Stimulated activated CD8-positive, alpha-beta memory T cell treated with anti-CD3 and anti-CD28 coated beads, Interleukin-12 subunit alpha, Interleukin-12 subunit beta, amount 100 ng/mL, for 24 hours (primary cell): ENCODE measurements at regions not wholly inside any gene's neighbourhood (a gene's known extent, or its start where the extent isn't known, plus 50 kb on each side); places are given as distances from the start of the nearest gene placed in this dataset.
"Not testable (repeated sequence)": the region's sequence is repeated elsewhere in the genome, so short reads cannot be mapped to it uniquely, and the experiment has no call there.

ENCODE experiments used
- DNase-seq: peaks from one replicate; pipeline ENCODE4 v3.0.0-alpha.2; 2020; ENCODE audit errors: extremely low read depth

- DNase-seq: no peak
Observed at GRCh38 chr7:131935180-131935579, 378.8 kb upstream of the PODXL start.

DNA sequence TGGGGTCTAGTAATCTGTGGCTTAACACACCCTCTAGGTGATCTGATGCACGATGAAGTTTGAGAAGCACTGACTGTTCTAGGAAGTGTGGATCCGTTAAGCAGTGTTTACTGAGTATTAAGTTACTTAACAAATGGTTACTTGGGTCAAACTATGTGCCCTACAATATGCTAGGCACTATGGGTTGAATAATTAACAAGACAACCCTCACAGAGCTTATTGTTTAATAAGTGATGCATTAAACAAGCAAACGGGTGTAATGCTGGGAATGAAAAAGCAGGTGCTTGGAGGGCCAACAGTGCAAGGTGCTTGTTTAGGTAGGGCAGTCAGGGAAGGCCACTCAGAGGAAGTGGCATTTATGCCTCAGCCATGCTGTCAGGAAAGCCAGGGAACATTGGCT lies 378.0 kb upstream of the PODXL start:
- DNase-seq: no peak

DNA sequence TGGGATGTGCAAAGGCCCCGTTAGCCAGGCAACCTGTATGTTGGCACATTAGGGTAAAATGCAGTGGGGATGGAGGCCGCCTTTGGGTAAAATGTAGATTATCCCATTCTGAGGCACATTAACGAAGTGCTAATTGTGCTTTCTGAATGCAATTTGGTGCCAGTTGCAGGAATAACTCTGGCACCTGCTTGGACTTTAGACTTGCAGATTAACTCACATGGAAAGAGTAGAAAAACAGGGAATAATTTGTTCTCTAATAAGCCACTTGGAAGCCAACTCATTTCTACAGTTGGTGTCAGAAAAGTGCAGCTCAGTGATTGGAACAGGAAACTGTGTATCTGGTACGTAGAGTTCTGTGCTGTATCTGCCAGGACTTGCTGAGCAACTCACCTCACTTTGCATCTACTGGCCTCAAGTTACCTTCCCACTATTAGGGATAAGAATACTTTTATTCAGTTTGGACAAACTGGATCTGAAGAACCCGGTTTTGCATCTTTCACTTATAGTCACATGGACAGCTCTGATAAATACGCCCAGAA lies 377.4 kb upstream of the PODXL start:
- no peak for DNase-seq

DNA sequence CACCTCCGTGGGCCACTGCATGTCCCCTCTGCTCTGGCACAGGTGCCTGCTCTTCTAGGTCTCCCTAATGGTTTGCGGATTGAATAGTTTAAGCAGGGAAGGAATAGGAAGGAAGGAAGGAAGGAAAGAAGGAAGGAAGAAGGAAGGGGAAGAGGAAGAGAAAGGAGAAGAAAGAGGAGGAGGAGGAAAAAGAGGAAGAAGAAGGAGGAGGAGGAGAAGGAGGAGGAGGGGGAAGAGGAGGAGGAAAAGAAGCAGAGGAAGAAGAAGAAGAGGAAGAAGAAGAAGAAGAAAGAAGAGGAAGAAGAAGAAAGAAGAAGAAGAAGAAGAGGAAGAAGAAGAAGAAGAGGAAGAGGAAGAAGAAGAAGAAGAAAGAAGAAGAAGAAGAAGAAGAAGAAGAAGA lies 376.8 kb upstream of the PODXL start:
- DNase-seq: not testable (repeated sequence)

DNA sequence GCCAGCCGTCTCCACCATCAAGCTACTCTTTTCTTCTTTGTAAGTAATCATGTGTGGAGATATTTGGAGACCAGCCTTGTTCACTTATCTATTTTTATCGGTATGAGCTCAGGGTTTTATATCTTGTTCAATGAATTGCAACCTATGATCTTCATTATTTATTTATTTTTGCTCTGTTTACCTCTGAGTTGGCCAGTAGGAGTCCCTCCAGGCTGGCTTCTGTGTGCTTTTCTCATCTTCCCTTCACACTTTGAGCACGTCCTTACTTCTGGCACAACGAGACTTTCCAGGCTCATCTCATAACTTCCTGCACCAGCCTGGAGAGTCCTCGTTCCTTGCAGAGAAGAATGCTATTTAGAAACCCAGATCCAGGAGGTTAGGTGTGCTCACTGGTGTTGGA lies 375.8 kb upstream of the PODXL start:
- DNase-seq: no peak

DNA sequence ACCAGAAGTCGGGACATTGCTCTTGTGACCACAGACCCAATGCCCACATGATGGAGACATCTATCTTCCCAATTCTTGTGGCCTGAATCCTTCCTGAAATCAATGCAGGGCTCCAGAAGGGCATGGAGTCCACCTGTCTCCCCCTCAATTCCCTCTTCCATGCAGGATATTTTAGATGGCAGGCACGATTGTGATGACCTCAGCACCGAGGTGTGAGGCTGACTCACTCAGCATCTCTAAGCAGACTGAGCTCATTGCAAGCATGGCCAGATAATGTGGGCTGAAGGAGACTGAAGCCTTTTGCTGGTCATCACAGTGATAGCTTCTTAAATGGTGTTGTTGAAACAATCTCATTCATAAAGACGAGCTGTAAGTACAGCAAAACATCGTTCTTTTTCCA lies 374.9 kb upstream of the PODXL start:
- no peak for DNase-seq

DNA sequence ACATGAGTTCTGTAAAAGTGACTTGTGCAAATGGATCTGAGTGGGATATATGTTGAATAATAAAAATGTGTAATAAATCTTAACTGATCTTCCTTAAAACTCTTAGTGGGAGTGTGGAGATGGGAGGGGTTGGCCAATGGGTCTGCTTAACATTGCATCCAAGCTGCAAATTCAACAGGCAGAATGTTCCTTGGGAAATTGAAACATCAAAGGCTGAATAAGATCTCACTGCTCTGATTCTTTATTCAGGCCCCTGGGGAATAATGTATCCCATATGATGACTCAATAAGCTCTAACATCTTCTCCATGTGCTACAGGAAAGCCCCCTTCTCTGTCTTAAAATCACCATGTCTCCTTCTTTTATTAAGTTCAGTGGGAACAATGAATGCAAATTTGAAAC lies 373.2 kb upstream of the PODXL start:
- no peak for DNase-seq

- no peak for DNase-seq
Observed at GRCh38 chr7:131927770-131928423, 371.5 kb upstream of the PODXL start.

DNA sequence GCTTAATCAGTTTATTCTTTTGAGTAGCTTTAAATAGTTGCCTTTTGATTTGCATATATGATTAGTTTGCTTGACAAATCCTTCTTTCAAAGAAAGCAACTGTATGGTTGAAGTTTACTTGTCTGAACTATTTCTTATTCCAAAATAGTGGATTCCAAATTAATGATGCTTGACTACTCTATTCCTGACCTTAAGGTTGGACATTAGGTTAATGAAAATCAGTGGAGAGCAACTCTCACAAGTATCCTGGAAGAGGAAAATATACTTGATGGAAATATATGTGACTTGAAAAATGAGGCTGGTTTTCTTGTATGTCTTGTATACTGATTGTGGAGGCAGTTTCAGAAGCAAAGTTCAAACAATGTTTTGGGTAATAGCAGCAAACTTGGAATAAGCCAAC lies 369.2 kb upstream of the PODXL start:
- no peak for DNase-seq

DNA sequence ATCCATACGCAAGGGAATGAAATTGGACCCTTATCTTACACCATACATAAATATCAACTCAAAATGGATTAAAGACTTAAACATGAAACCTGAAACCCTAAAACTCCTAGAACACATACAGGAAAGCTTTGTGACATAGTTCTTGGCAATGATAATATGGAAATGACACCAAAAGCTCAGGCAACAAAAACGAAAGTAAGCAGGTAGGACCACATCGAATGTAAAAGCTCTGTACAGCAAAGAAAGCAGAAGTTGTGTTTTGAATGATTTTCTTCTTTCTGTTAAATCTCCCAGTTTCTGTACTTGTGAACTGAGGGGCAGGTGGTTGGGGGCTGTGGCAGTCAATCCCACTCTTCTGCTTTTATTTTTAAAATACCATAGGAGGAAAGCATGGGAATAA lies 368.4 kb upstream of the PODXL start:
- no peak for DNase-seq

GRCh38 chr7:131922948-131923347 lies 366.5 kb upstream of the PODXL start:
- DNase-seq: not testable (repeated sequence)

DNA sequence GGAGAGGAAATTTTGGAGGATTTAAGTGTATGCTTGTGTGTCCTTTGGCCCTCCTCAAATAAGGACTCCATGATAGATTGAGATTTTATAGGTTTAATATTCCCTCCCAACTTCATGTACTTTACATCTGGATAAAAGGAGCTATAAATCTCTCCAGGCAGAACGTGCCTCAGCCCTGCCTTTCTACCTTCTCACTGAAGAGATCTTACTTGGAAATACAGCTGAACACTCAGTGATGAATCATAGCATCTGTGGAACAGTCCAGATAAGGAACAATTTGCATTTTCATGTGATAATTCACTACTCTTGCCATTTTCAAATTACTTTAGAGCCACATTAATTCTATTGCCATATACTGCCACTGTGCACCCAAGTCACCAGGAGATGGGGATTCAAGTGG lies 364.6 kb upstream of the PODXL start:
- no peak for DNase-seq

DNA sequence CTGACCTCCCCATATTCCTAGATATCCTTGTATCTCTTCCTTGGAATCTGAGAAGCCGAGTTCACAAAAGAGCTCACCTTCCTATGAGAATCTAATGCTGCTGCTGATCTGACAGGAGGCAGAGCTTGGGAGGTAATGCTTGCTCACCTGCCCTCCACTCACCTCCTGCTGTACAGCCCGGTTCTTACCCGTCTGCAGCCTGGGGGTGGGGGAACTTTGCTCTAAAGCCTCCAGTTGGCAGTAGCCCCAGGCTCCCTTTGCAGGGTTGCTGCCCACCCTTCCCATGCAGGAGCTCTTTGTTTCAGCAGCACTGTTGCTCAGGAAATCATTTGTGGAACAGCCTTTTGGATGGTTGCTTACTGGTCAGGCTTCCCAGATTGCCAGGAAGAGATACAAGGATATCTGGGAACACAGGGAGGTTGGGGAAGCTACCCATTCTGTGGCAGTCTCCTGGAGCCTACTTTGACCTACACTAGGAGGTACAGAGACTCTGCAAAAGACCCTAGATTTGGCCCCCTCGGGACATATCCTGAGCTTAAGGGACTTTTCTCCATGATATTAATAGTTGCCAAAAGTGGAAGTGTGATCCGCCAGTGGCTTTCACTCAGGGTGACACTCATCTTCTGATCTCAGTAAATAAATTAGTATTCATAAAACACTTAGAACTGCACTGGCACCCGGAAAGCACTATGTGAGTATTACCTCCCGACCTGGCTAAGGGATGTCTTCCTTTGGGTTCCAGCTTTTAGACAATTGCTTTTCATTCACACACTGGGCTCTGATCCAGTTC lies 363.7 kb upstream of the PODXL start:
- no peak for DNase-seq

DNA sequence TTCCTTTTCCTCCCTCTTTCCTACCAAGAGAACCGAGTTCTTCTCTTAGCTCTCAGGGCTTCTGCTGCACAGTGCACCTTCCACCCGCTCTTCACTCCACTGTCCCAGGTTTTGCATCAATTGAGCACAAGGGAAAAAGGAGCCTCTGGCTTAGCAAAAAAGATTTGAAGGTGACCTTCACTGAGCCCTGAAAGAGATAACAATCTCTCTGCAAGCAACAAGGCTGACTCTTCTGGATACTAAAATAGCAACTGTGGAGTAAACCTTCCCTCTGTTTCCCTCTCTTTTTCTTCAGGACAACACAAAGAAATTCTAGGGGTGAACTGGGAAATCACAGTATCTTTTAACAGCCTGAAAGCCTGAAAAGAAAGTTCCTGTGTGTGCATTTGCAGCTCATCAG lies 354.7 kb upstream of the PODXL start:
- no peak for DNase-seq

- DNase-seq: no peak
Observed at GRCh38 chr7:131909151-131909768, 352.8 kb upstream of the PODXL start.

DNA sequence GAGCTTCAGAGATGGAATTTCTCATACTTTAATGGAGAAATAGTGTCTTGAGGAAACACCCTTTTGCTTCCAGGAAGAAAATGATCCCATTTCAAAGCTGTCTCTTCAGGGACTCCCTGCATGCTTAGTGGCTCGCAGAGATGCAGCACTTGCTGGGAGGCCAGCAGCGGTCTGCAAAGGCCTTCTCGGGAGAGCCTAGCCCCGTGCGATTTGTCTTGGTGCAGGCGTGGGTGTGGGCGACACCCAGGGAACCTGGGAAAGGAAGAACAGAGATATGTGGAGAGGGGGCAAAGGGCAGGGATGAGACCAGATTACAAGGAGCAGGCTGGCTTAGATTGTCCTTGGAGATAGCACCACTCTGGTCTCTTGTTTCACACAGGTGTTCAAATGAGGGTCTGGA lies 352.3 kb upstream of the PODXL start:
- no peak for DNase-seq

- no peak for DNase-seq
Observed at GRCh38 chr7:131905471-131905973, 349.1 kb upstream of the PODXL start.

DNA sequence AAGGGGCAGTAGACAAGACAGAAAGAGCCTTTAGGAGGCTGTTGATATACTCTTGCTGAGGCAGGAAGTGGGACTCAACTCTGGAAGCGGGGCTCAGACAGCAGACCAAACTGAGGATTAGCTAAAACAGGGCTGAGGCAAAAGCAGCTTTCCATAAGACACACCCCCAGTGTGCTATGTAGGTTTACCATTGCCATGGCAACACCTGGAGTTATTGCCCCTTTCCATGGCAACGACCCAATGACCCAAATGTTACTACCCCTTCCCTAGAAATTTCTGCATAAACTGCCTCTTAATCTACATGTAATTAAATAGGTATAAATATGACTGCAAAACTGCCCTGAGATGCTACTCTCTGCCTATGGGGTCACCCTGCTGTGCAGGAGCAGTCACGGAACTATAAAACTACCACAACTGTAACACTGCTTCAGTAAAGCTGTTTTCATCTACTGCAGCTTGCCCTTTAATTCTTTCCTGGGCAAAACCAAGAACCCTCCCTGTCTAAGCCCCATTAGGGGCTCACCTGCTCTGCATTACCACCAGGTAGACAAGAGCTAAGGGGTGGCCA lies 348.4 kb upstream of the PODXL start:
- DNase-seq: no peak

GRCh38 chr7:131903315-131903714 lies 346.9 kb upstream of the PODXL start:
- no peak for DNase-seq

GRCh38 chr7:131900785-131901287 lies 344.4 kb upstream of the PODXL start:
- no peak for DNase-seq

- no peak for DNase-seq
Observed at GRCh38 chr7:131899271-131900030, 343.0 kb upstream of the PODXL start.
